ENCODE measurements at regions not wholly inside any gene's neighbourhood (a gene's known extent, or its start where the extent isn't known, plus 50 kb on each side); places are given as distances from the start of the nearest gene placed in this dataset.

- TF ChIP-seq SIN3A (IDR thresholded peaks at IDR 0.05; ENCODE audit: borderline replicate concordance, insufficient read depth, low read length) = no peak
- no peak for TF ChIP-seq REST (IDR thresholded peaks at IDR 0.05; ENCODE audit: insufficient read depth in 1 of 2, low read depth in 2 of 2, low read length in 2 of 2)
Measured at GRCh38 chr10:57696641-57697040, 571.1 kb downstream of the IPMK start.

Data from PFSK-1 (cell line).